HUES48 (cell line): ENCODE measurements at regions not wholly inside any gene's neighbourhood (a gene's known extent, or its start where the extent isn't known, plus 50 kb on each side); places are given as distances from the start of the nearest gene placed in this dataset.

ENCODE experiments used
- H3K27ac ChIP-seq: one replicate; pipeline ENCODE4 v1.7.0; 2013; ENCODE audit warnings: low read depth, low read length, inconsistent platforms
- H3K27me3 ChIP-seq: 2 replicates; pipeline ENCODE4 v1.6.1; 2013; ENCODE audit warnings: mild to moderate bottlenecking, low read length; ENCODE audit not compliant: control insufficient read depth, insufficient read depth
- H3K36me3 ChIP-seq: 2 replicates; pipeline ENCODE4 v1.6.1; 2013; ENCODE audit warnings: low read length; ENCODE audit not compliant: control insufficient read depth, insufficient read depth
- H3K4me1 ChIP-seq: 2 replicates; pipeline ENCODE4 v1.6.1; 2013; ENCODE audit warnings: mild to moderate bottlenecking, low read length; ENCODE audit not compliant: control insufficient read depth, insufficient read depth
- H3K4me3 ChIP-seq: 2 replicates; pipeline ENCODE4 v1.5.1; 2013; ENCODE audit warnings: mild to moderate bottlenecking, low read depth, low read length
- H3K9ac ChIP-seq: 2 replicates; pipeline ENCODE4 v1.6.1; 2013; ENCODE audit warnings: mild to moderate bottlenecking, low read depth, low read length, moderate library complexity
- H3K9me3 ChIP-seq: 2 replicates; pipeline ENCODE4 v1.6.1; 2013; ENCODE audit warnings: low read length; ENCODE audit not compliant: control insufficient read depth, insufficient read depth

GRCh38 chr13:40182591-40182990, 483.9 kb downstream of the FOXO1 start:
- H3K4me1 ChIP-seq: peaks cover 4% of the 10 kb centered on the region; the same call in 1 of the 2 replicates
- no peaks in the 10 kb centered on the region for H3K36me3 ChIP-seq
- peaks cover 16% of the 10 kb centered on the region for H3K27me3 ChIP-seq
- H3K9ac ChIP-seq: no peak overlapping the region
- H3K27ac ChIP-seq: no peak overlapping the region
- no peak overlapping the region for H3K4me3 ChIP-seq
- H3K9me3 ChIP-seq: no peaks in the 10 kb centered on the region

DNA sequence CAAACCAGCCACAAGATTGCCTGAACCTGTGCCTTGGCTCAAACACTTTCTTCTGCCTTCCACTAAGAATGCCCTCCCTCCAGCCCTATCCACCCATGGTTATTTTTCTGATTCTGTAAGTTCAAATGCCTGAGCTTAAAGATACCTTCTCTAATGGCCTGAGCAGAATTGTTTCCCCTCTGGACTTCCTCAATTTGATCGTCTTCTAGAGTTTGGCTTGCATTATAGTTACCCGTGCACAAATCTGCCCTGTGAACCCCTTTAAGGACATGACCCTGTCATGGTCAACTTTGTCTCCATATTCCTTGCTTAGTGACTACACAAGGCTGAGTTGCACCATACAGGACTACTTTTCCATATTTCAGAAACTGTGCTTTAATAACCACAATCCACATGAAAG, 481.0 kb downstream of the FOXO1 start:
- H3K27me3 ChIP-seq: no peaks in the 10 kb centered on the region
- no peak overlapping the region for H3K9ac ChIP-seq
- no peaks in the 10 kb centered on the region for H3K36me3 ChIP-seq
- H3K4me3 ChIP-seq: no peak overlapping the region
- no peak overlapping the region for H3K27ac ChIP-seq
- H3K4me1 ChIP-seq: peaks cover 7% of the 10 kb centered on the region; the same call in 1 of the 2 replicates
- no peaks in the 10 kb centered on the region for H3K9me3 ChIP-seq

DNA sequence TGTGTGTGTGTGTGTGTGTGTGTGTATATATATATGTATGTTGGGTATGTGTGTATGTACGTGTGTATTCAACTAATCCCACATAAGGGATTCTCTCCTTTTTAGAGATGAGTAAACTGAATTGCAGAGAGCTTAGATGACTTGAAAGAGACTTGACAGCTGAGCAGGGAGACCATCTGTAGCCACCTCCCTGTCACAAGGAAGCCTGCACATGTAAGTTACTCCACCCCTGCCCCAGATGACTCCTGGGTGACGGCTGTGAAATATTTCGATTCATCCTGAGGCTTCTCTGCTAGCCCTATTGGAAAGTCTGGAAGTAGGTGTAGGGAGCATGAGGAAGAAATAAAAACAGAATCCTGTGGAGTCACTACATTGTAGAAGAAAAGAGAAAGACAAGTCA, 480.4 kb downstream of the FOXO1 start:
- Histone ChIP-seq H3K4me1 (peaks cover 7% of the 10 kb centered on the region; the same call in 1 of the 2 replicates), H3K27me3 (no peaks in the 10 kb centered on the region), H3K9me3 (no peaks in the 10 kb centered on the region), H3K4me3 (no peak overlapping the region), H3K27ac (no peak overlapping the region), H3K9ac (no peak overlapping the region), H3K36me3 (no peaks in the 10 kb centered on the region)

- Histone ChIP-seq H3K4me3 (no peak overlapping the region), H3K27ac (no peak overlapping the region), H3K9ac (no peak overlapping the region), H3K4me1 (peaks cover 11% of the 10 kb centered on the region; the same call in 1 of the 2 replicates), H3K36me3 (no peaks in the 10 kb centered on the region), H3K9me3 (no peaks in the 10 kb centered on the region), H3K27me3 (no peaks in the 10 kb centered on the region)
Observed at GRCh38 chr13:40186626-40187323, 479.7 kb downstream of the FOXO1 start.

DNA sequence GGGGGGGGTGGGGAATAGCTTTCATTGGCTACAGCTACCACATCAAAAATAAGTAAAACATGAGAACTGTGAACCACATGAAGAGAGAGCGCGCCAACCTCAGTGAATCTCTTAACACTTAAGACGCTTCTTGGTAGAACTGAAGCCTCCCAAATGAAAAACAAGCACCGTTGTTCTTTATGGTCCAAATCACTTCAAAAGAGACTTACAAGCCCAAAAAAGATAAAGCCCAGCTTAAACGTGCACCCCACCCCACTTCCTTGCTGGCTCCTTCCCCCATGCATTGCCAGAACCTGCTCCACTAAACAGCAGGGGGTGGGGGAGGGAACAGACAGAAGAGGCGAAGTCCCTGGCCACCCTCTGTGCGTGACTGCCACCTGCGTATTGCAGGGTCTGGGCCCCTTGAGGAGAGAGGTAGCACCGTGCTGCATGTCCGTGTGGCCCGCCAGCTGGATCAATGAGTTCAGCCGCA, 479.1 kb downstream of the FOXO1 start:
- no peak overlapping the region for H3K4me3 ChIP-seq
- H3K4me1 ChIP-seq: peaks cover 11% of the 10 kb centered on the region; the same call in 1 of the 2 replicates
- H3K9ac ChIP-seq: no peak overlapping the region
- H3K27me3 ChIP-seq: no peaks in the 10 kb centered on the region
- no peaks in the 10 kb centered on the region for H3K36me3 ChIP-seq
- no peak overlapping the region for H3K27ac ChIP-seq
- H3K9me3 ChIP-seq: no peaks in the 10 kb centered on the region

GRCh38 chr13:40187841-40188591, 478.4 kb downstream of the FOXO1 start:
- no peaks in the 10 kb centered on the region for H3K27me3 ChIP-seq

GRCh38 chr13:40189426-40189825, 477.0 kb downstream of the FOXO1 start:
- H3K4me1 ChIP-seq: peaks cover 11% of the 10 kb centered on the region; the same call in 1 of the 2 replicates

More at GRCh38 chr13:40187841-40188591, 478.4 kb downstream of the FOXO1 start:
- Histone ChIP-seq H3K36me3 (no peaks in the 10 kb centered on the region), H3K4me1 (peaks cover 11% of the 10 kb centered on the region; the same call in 1 of the 2 replicates), H3K9me3 (no peaks in the 10 kb centered on the region), H3K4me3 (no peak overlapping the region), H3K27ac (no peak overlapping the region), H3K9ac (no peak overlapping the region)

GRCh38 chr13:40189898-40190630, 476.4 kb downstream of the FOXO1 start:
- Histone ChIP-seq H3K27ac (no peak overlapping the region), H3K27me3 (no peaks in the 10 kb centered on the region), H3K4me1 (peaks cover 11% of the 10 kb centered on the region; the same call in 1 of the 2 replicates), H3K9me3 (no peaks in the 10 kb centered on the region), H3K36me3 (no peaks in the 10 kb centered on the region), H3K9ac (no peak overlapping the region), H3K4me3 (no peak overlapping the region)

More at GRCh38 chr13:40189426-40189825, 477.0 kb downstream of the FOXO1 start:
- Histone ChIP-seq H3K36me3 (no peaks in the 10 kb centered on the region), H3K9ac (no peak overlapping the region), H3K27me3 (no peaks in the 10 kb centered on the region), H3K4me3 (no peak overlapping the region), H3K9me3 (no peaks in the 10 kb centered on the region), H3K27ac (no peak overlapping the region)

- H3K4me3 ChIP-seq: no peak overlapping the region
- H3K27me3 ChIP-seq: no peaks in the 10 kb centered on the region
- no peak overlapping the region for H3K27ac ChIP-seq
- no peaks in the 10 kb centered on the region for H3K36me3 ChIP-seq
- H3K4me1 ChIP-seq: peaks cover 11% of the 10 kb centered on the region; the same call in 1 of the 2 replicates
- no peak overlapping the region for H3K9ac ChIP-seq
- H3K9me3 ChIP-seq: no peaks in the 10 kb centered on the region
Observed at GRCh38 chr13:40190641-40191100, 475.8 kb downstream of the FOXO1 start.

GRCh38 chr13:40191186-40191980, 475.1 kb downstream of the FOXO1 start:
- H3K4me3 ChIP-seq: no peak overlapping the region
- no peaks in the 10 kb centered on the region for H3K9me3 ChIP-seq
- no peak overlapping the region for H3K27ac ChIP-seq
- peaks cover 11% of the 10 kb centered on the region; the same call in 1 of the 2 replicates for H3K4me1 ChIP-seq
- H3K27me3 ChIP-seq: no peaks in the 10 kb centered on the region
- H3K36me3 ChIP-seq: no peaks in the 10 kb centered on the region
- H3K9ac ChIP-seq: no peak overlapping the region
